H9 (cell line): ENCODE measurements at regions not wholly inside any gene's neighbourhood (a gene's known extent, or its start where the extent isn't known, plus 50 kb on each side); places are given as distances from the start of the nearest gene placed in this dataset.

Experiments
- DNase-seq: peaks from one replicate; pipeline ENCODE4 v3.0.0-alpha.2; 2017
- H2AFZ ChIP-seq: one replicate; pipeline ENCODE4 v1.6.1; 2013; ENCODE audit warnings: mild to moderate bottlenecking, low read length, control low read depth, moderate library complexity
- H2AK5ac ChIP-seq: 2 replicates; pipeline ENCODE4 v1.6.1; 2013; ENCODE audit warnings: low read length, control low read depth, mixed read lengths; ENCODE audit not compliant: insufficient read length
- H2BK120ac ChIP-seq: one replicate; pipeline ENCODE4 v1.6.1; 2013; ENCODE audit warnings: low read depth, mild to moderate bottlenecking, low read length, control low read depth, inconsistent platforms; ENCODE audit not compliant: poor library complexity, severe bottlenecking
- H2BK12ac ChIP-seq: 2 replicates; pipeline ENCODE4 v1.6.1; 2013; ENCODE audit warnings: low read length, control low read depth, mixed read lengths, low read depth; ENCODE audit not compliant: insufficient read length
- H2BK15ac ChIP-seq: 2 replicates; pipeline ENCODE4 v1.6.1; 2013; ENCODE audit warnings: low read depth, low read length, control low read depth
- H2BK20ac ChIP-seq: one replicate; pipeline ENCODE4 v1.6.1; 2013; ENCODE audit warnings: low read depth, mild to moderate bottlenecking, low read length, control low read depth, inconsistent platforms; ENCODE audit not compliant: poor library complexity, severe bottlenecking
- H2BK5ac ChIP-seq: 2 replicates; pipeline ENCODE4 v1.6.1; 2013; ENCODE audit warnings: low read length, control low read depth, mixed read lengths; ENCODE audit not compliant: insufficient read length
- H3K14ac ChIP-seq: 2 replicates; pipeline ENCODE4 v1.6.1; 2013; ENCODE audit warnings: low read length, control low read depth; ENCODE audit not compliant: insufficient read depth
- H3K18ac ChIP-seq: 2 replicates; pipeline ENCODE4 v1.6.1; 2013; ENCODE audit warnings: low read depth, mild to moderate bottlenecking, mixed read lengths, low read length, control low read depth; ENCODE audit not compliant: insufficient read length
- H3K23ac ChIP-seq: 2 replicates; pipeline ENCODE4 v1.6.1; 2013; ENCODE audit warnings: low read length, control low read depth, mixed read lengths, low read depth; ENCODE audit not compliant: insufficient read length
- H3K23me2 ChIP-seq: 2 replicates; pipeline ENCODE4 v1.6.1; 2013; ENCODE audit warnings: low read depth, mild to moderate bottlenecking, mixed read lengths, low read length, control low read depth; ENCODE audit not compliant: insufficient read length, poor library complexity, severe bottlenecking
- H3K27ac ChIP-seq: 2 replicates; pipeline ENCODE4 v1.5.1; 2013; ENCODE audit warnings: low read length, control low read depth, mixed read lengths, low read depth; ENCODE audit not compliant: insufficient read length
- H3K27me3 ChIP-seq: 2 replicates; pipeline ENCODE4 v1.6.1; 2013; ENCODE audit warnings: low read length, control low read depth, inconsistent platforms; ENCODE audit not compliant: insufficient read depth
- H3K4ac ChIP-seq: 2 replicates; pipeline ENCODE4 v1.6.1; 2013; ENCODE audit warnings: low read depth, mild to moderate bottlenecking, control low read depth, inconsistent platforms, low read length, moderate library complexity
- H3K4me1 ChIP-seq: 2 replicates; pipeline ENCODE4 v1.6.1; 2013; ENCODE audit warnings: low read length, control low read depth, inconsistent platforms; ENCODE audit not compliant: insufficient read depth
- H3K4me2 ChIP-seq: 2 replicates; pipeline ENCODE4 v1.6.1; 2013; ENCODE audit warnings: low read length, control low read depth, mixed read lengths; ENCODE audit not compliant: insufficient read length, insufficient read depth
- H3K56ac ChIP-seq: 2 replicates; pipeline ENCODE4 v1.6.1; 2013; ENCODE audit warnings: low read depth, mild to moderate bottlenecking, mixed read lengths, low read length, control low read depth; ENCODE audit not compliant: insufficient read length
- H3K79me1 ChIP-seq: 2 replicates; pipeline ENCODE4 v1.6.1; 2013; ENCODE audit warnings: low read depth, mild to moderate bottlenecking, moderate library complexity, low read length, control low read depth, inconsistent platforms; ENCODE audit not compliant: insufficient read depth, poor library complexity, severe bottlenecking
- H3K79me2 ChIP-seq: 2 replicates; pipeline ENCODE4 v1.6.1; 2013; ENCODE audit warnings: low read length, control low read depth, inconsistent platforms; ENCODE audit not compliant: insufficient read depth
- H3K9ac ChIP-seq: 2 replicates; pipeline ENCODE4 v1.6.1; 2013; ENCODE audit warnings: low read length, control low read depth, mixed read lengths; ENCODE audit not compliant: insufficient read length; ENCODE audit errors: extremely low read depth
- H3K9me3 ChIP-seq: one replicate; pipeline ENCODE4 v1.6.1; 2013; ENCODE audit warnings: low read depth, low read length, inconsistent platforms; ENCODE audit not compliant: control insufficient read depth
- H3T11ph ChIP-seq: one replicate; pipeline ENCODE4 v1.6.1; 2013; ENCODE audit warnings: mild to moderate bottlenecking, low read length, control low read depth, inconsistent platforms
- H4K20me1 ChIP-seq: one replicate; pipeline ENCODE4 v1.6.1; 2013; ENCODE audit not compliant: control insufficient read depth, insufficient read length, insufficient read depth
- H4K5ac ChIP-seq: 2 replicates; pipeline ENCODE4 v1.6.1; 2013; ENCODE audit warnings: low read depth, mild to moderate bottlenecking, mixed read lengths, low read length, control low read depth; ENCODE audit not compliant: insufficient read length
- H4K8ac ChIP-seq: replicated peaks from 2 replicates; pipeline ENCODE4 v1.6.1; 2013; ENCODE audit warnings: low read length, control low read depth, mixed read lengths, low read depth; ENCODE audit not compliant: insufficient read length
- H4K91ac ChIP-seq: 2 replicates; pipeline ENCODE4 v1.6.1; 2013; ENCODE audit warnings: low read depth, mild to moderate bottlenecking, moderate library complexity, mixed read lengths, low read length, control low read depth; ENCODE audit not compliant: insufficient read length
- H3K27ac Mint-ChIP-seq, 3 experiments: 2 replicates in 2 of 3; 3 replicates in 1 of 3; pipeline ENCODE4 v1.8.0; 2020 to 2021; ENCODE audit warnings: mixed read lengths in 3 of 3, mild to moderate bottlenecking in 1 of 3, moderate library complexity in 1 of 3
- H3K27me3 Mint-ChIP-seq: 2 replicates; pipeline ENCODE4 v1.8.0; 2021; ENCODE audit warnings: low read depth, mild to moderate bottlenecking, moderate library complexity, mixed read lengths
- H3K36me3 Mint-ChIP-seq, 3 experiments: 2 replicates in 2 of 3; 3 replicates in 1 of 3; pipeline ENCODE4 v1.8.0; 2020 to 2021; ENCODE audit warnings: low read depth in 3 of 3, mixed read lengths in 3 of 3; ENCODE audit not compliant: insufficient read depth in 1 of 3
- H3K4me1 Mint-ChIP-seq, 2 experiments: 2 replicates each; pipeline ENCODE4 v1.8.0; 2020; ENCODE audit warnings: mixed read lengths in 2 of 2
- H3K4me3 Mint-ChIP-seq, 2 experiments: 2 replicates in 1 of 2; 3 replicates in 1 of 2; pipeline ENCODE4 v1.8.0; 2020 to 2021; ENCODE audit warnings: mild to moderate bottlenecking in 2 of 2, mixed read lengths in 2 of 2, moderate library complexity in 1 of 2
- H3K9me3 Mint-ChIP-seq, 2 experiments: 2 replicates in 1 of 2; 3 replicates in 1 of 2; pipeline ENCODE4 v1.8.0; 2020; ENCODE audit warnings: mild to moderate bottlenecking in 2 of 2, mixed read lengths in 2 of 2, moderate library complexity in 1 of 2
- WGBS: extraction: QIAGEN DNeasy Blood & Tissue Kit; methylation state at CpG from one replicate; pipeline ENCODE4 v1.1.7; 2013; ENCODE audit warnings: missing lambda C conversion rate, low lambda C conversion rate, mixed read lengths; ENCODE audit not compliant: insufficient read length; ENCODE audit errors: extremely low coverage; 5-methylcytosine and 5-hydroxymethylcytosine counted together
- TF ChIP-seq, protein P1 (sequence below): fragments of 200-600 bp; sonication (generic); conservative IDR thresholded peaks from 3 replicates; pipeline ENCODE4 v1.8.0; 2021; ENCODE audit warnings: antibody characterized with exemption, mild to moderate bottlenecking

DNA sequence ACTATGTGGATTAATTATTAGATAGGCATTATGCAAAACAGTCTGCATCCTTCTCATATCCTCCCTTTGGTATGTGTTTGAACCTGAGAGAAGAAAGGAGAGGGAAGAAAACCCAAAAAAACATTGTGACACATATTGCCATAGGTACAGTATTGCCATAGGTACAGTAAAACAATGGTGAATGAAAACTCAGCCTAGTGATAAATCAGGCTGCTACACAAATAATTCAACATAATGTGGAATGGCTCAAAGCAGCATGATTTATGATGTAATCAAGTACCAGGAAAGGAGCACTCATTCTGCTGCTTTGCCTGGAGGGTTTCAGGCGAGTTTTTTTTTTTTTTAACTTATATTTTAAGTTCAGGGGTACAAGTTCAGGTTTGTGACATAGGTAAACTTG lies 213.9 kb upstream of the LYPLAL1 start:
- no peak overlapping the region for H2BK20ac ChIP-seq
- no peak overlapping the region for H2BK12ac ChIP-seq
- no peaks in the 10 kb centered on the region for H3K9me3 ChIP-seq
- no peak overlapping the region for H3K27ac Mint-ChIP-seq
- H3K23ac ChIP-seq, result no peak overlapping the region
- H3K23me2 ChIP-seq, result no peaks in the 10 kb centered on the region
- no peaks in the 10 kb centered on the region for H3K27me3 Mint-ChIP-seq
- no peaks in the 10 kb centered on the region for H3K27me3 ChIP-seq
- no peaks in the 10 kb centered on the region for H3K9me3 Mint-ChIP-seq
- H4K91ac ChIP-seq, result no peak overlapping the region
- no peak overlapping the region for H3K18ac ChIP-seq
- H3K79me2 ChIP-seq, result no peaks in the 10 kb centered on the region
- H4K8ac ChIP-seq, result no peak overlapping the region
- H3K27ac ChIP-seq, result no peak overlapping the region
- no peak overlapping the region for H3K4me2 ChIP-seq
- no peak overlapping the region for H2AK5ac ChIP-seq
- no peak overlapping the region for H4K5ac ChIP-seq
- no peak overlapping the region for H2BK15ac ChIP-seq
- H3K4me1 Mint-ChIP-seq, result no peaks in the 10 kb centered on the region
- H3K36me3 Mint-ChIP-seq, result no peaks in the 10 kb centered on the region
- no peaks in the 10 kb centered on the region for H3K79me1 ChIP-seq
- no peaks in the 10 kb centered on the region for H3K4me1 ChIP-seq
- H3T11ph ChIP-seq, result no peak overlapping the region
- TF ChIP-seq, protein P1, sequence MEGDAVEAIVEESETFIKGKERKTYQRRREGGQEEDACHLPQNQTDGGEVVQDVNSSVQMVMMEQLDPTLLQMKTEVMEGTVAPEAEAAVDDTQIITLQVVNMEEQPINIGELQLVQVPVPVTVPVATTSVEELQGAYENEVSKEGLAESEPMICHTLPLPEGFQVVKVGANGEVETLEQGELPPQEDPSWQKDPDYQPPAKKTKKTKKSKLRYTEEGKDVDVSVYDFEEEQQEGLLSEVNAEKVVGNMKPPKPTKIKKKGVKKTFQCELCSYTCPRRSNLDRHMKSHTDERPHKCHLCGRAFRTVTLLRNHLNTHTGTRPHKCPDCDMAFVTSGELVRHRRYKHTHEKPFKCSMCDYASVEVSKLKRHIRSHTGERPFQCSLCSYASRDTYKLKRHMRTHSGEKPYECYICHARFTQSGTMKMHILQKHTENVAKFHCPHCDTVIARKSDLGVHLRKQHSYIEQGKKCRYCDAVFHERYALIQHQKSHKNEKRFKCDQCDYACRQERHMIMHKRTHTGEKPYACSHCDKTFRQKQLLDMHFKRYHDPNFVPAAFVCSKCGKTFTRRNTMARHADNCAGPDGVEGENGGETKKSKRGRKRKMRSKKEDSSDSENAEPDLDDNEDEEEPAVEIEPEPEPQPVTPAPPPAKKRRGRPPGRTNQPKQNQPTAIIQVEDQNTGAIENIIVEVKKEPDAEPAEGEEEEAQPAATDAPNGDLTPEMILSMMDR, result no peak
- no peak overlapping the region for H3K9ac ChIP-seq
- H2AFZ ChIP-seq, result no peak overlapping the region
- H3K14ac ChIP-seq, result no peak overlapping the region
- no peak overlapping the region for H2BK120ac ChIP-seq
- no peak overlapping the region for H2BK5ac ChIP-seq
- no peak overlapping the region for H3K4ac ChIP-seq
- no CpG with 5 or more reads among the region's 1 CpG for WGBS
- H4K20me1 ChIP-seq, result no peaks in the 10 kb centered on the region
- no peak overlapping the region for H3K4me3 Mint-ChIP-seq
- DNase-seq, result no peak
- no peak overlapping the region for H3K56ac ChIP-seq
